ENCODE measurements at regions not wholly inside any gene's neighbourhood (a gene's known extent, or its start where the extent isn't known, plus 50 kb on each side); places are given as distances from the start of the nearest gene placed in this dataset.

DNA sequence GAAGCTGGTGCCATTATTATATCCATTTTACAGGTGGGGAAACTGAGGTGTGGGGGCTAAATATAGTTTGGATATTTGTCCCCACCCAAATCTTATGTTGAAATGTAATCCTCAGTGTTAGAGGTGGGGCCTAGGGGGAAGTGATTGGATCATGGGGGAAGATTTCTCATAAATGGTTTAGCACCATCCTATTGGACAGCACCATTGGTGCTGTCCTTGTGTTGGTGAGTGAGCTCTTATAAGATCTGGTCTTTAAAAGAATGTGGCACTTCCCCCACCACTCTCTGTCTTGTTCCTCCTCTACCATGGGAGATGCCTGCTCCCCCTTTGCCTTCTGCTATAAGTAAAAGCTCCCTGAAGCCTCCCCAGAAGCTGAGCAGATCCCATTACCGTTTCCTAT, 119.8 kb upstream of the SEC14L1 start:
- TF ChIP-seq, protein P1, sequence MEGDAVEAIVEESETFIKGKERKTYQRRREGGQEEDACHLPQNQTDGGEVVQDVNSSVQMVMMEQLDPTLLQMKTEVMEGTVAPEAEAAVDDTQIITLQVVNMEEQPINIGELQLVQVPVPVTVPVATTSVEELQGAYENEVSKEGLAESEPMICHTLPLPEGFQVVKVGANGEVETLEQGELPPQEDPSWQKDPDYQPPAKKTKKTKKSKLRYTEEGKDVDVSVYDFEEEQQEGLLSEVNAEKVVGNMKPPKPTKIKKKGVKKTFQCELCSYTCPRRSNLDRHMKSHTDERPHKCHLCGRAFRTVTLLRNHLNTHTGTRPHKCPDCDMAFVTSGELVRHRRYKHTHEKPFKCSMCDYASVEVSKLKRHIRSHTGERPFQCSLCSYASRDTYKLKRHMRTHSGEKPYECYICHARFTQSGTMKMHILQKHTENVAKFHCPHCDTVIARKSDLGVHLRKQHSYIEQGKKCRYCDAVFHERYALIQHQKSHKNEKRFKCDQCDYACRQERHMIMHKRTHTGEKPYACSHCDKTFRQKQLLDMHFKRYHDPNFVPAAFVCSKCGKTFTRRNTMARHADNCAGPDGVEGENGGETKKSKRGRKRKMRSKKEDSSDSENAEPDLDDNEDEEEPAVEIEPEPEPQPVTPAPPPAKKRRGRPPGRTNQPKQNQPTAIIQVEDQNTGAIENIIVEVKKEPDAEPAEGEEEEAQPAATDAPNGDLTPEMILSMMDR (IDR thresholded peaks at IDR 0.05; ENCODE audit: poor library complexity, severe bottlenecking): no peak
- Histone ChIP-seq H3K36me3 (ENCODE audit: low read depth) (no peaks in the 10 kb centered on the region), H3K4me3 (ENCODE audit: severe bottlenecking) (no peak overlapping the region), H3K27me3 (ENCODE audit: insufficient read depth, poor library complexity, severe bottlenecking) (no peaks in the 10 kb centered on the region), H3K27ac (ENCODE audit: poor library complexity, severe bottlenecking) (no peak overlapping the region), H3K4me1 (ENCODE audit: insufficient read depth, poor library complexity, severe bottlenecking) (no peaks in the 10 kb centered on the region), H3K9me3 (ENCODE audit: severe bottlenecking) (peaks cover 1% of the 10 kb centered on the region)
- ATAC-seq (ENCODE audit: low read depth): no peak
- no peak for DNase-seq (ENCODE audit: low spot score)

DNA sequence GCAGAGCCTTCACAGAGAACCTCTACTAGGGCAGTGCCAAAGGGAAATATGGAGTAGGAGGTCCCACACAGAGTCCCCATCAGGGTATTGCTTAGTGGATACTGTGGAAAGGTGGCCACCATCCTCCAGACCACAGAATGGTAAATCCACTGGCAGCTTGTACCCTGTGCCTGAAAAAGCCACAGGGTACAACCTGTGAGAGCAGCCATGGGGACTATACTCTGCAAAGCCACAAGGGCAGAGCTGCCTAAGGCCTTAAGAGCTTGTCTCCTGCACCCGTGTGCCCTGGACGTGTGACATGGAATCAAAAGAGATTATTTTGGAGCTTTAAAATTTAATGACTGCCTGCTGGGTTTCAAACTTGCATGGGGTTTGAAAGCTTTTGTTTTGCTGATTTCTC, 118.0 kb upstream of the SEC14L1 start:
- Histone ChIP-seq H3K27me3 (ENCODE audit: insufficient read depth, poor library complexity, severe bottlenecking) (no peaks in the 10 kb centered on the region), H3K4me1 (ENCODE audit: insufficient read depth, poor library complexity, severe bottlenecking) (no peaks in the 10 kb centered on the region), H3K36me3 (ENCODE audit: low read depth) (no peaks in the 10 kb centered on the region), H3K4me3 (ENCODE audit: severe bottlenecking) (no peak overlapping the region), H3K27ac (ENCODE audit: poor library complexity, severe bottlenecking) (no peak overlapping the region), H3K9me3 (ENCODE audit: severe bottlenecking) (peaks cover 1% of the 10 kb centered on the region)
- ATAC-seq (ENCODE audit: low read depth): no peak
- no peak for DNase-seq (ENCODE audit: low spot score)
- TF ChIP-seq, protein P1 (IDR thresholded peaks at IDR 0.05; ENCODE audit: poor library complexity, severe bottlenecking): no peak

DNA sequence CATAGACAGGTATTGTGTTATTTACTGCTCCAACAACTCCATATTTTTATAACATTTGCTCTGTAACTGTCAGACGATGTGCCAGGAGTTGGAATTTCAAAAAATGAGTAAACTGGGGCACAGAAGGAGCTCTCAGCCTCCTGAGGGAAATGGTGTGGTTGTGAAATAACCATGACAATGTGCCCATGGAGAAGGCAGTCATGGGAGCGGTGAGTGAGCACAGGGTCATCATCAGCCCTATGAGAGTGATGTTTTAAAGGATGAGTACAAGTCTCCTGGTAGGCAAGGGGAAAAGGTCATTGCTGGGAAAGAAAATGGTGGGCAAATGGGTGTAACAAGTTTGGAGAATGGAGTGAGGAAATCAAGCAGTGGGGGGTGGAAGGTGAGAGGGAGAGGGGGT, 115.0 kb upstream of the SEC14L1 start:
- TF ChIP-seq, protein P1 (IDR thresholded peaks at IDR 0.05; ENCODE audit: poor library complexity, severe bottlenecking): no peak
- Histone ChIP-seq H3K27me3 (ENCODE audit: insufficient read depth, poor library complexity, severe bottlenecking) (no peaks in the 10 kb centered on the region), H3K4me3 (ENCODE audit: severe bottlenecking) (no peak overlapping the region), H3K36me3 (ENCODE audit: low read depth) (no peaks in the 10 kb centered on the region), H3K9me3 (ENCODE audit: severe bottlenecking) (peaks cover 1% of the 10 kb centered on the region), H3K4me1 (ENCODE audit: insufficient read depth, poor library complexity, severe bottlenecking) (no peaks in the 10 kb centered on the region), H3K27ac (ENCODE audit: poor library complexity, severe bottlenecking) (no peak overlapping the region)
- DNase-seq (ENCODE audit: low spot score) (no peak), ATAC-seq (ENCODE audit: low read depth) (no peak)

DNA sequence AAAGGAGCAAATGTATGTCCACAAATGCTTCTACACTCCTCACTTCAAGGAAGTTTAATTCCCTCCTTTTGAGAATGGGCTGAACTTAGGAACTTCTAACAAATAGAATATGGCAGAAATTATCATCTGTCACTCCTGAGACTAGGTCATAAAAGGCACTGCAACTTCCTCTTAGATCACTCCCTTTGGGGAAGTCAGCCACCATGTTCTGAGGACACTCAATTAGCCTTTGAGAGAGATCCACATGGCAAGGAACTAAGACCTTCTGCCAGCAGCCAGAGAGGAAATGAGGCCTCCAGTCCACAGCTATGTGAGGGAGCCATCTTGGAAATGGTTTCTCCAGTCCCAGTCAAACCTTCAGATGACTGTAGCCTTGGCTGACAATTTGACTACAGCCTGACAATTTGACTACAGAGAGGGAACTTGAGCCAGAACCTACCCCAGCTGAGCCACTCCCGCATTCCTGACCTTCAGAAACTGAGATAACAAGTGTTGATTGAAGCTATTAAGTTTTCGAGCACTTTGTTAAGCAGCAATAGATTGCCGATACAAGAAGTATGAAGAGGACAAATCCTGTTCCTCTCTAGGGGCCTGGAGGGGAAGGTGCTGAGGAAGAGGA, 113.4 kb upstream of the SEC14L1 start:
- no peak for ATAC-seq (ENCODE audit: low read depth)
- TF ChIP-seq, protein P1 (IDR thresholded peaks at IDR 0.05; ENCODE audit: poor library complexity, severe bottlenecking): no peak
- DNase-seq (ENCODE audit: low spot score): no peak

DNA sequence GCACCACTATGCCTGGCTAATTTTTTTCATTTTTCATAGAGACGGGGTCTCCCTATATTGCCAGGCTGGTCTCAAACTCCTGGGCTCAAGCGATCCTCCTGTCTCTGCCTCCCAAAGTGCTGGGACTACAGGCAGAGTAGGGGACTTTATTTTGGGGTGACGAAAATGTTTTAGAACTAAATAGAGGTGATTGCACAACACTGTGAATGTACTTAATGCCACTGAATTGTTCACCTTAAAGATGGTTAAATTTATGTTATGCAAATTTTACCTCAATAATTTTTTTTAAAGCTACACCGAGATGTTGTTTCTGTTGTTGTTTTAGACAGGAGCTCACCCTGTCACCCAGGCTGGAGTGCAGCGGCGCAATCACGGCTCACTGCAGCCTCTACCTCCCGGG, 111.9 kb upstream of the SEC14L1 start:
- H3K4me1 ChIP-seq (ENCODE audit: insufficient read depth, poor library complexity, severe bottlenecking): no peaks in the 10 kb centered on the region
- TF ChIP-seq, protein P1 (IDR thresholded peaks at IDR 0.05; ENCODE audit: poor library complexity, severe bottlenecking): no peak
- no peaks in the 10 kb centered on the region for H3K9me3 ChIP-seq (ENCODE audit: severe bottlenecking)
- ATAC-seq (ENCODE audit: low read depth) (no peak), DNase-seq (ENCODE audit: low spot score) (no peak)
- H3K27me3 ChIP-seq (ENCODE audit: insufficient read depth, poor library complexity, severe bottlenecking): no peaks in the 10 kb centered on the region
- no peaks in the 10 kb centered on the region for H3K36me3 ChIP-seq (ENCODE audit: low read depth)
- no peak overlapping the region for H3K27ac ChIP-seq (ENCODE audit: poor library complexity, severe bottlenecking)
- H3K4me3 ChIP-seq (ENCODE audit: severe bottlenecking): no peak overlapping the region

More for the DNA sequence above, 113.4 kb upstream of the SEC14L1 start:
- H3K36me3 ChIP-seq (ENCODE audit: low read depth): no peaks in the 10 kb centered on the region
- H3K9me3 ChIP-seq (ENCODE audit: severe bottlenecking): no peaks in the 10 kb centered on the region
- H3K27ac ChIP-seq (ENCODE audit: poor library complexity, severe bottlenecking): no peak overlapping the region
- no peaks in the 10 kb centered on the region for H3K4me1 ChIP-seq (ENCODE audit: insufficient read depth, poor library complexity, severe bottlenecking)
- no peak overlapping the region for H3K4me3 ChIP-seq (ENCODE audit: severe bottlenecking)
- no peaks in the 10 kb centered on the region for H3K27me3 ChIP-seq (ENCODE audit: insufficient read depth, poor library complexity, severe bottlenecking)

Measured in RWPE2 (cell line).